Stimulated activated memory B cell treated with anti-CD40 and anti-IgM and Interleukin-4, amounts not matched to agents 10 μg/mL and 1 μg/mL and 100 μg/mL, for 72 hours (primary cell): ENCODE measurements at regions not wholly inside any gene's neighbourhood (a gene's known extent, or its start where the extent isn't known, plus 50 kb on each side); places are given as distances from the start of the nearest gene placed in this dataset.

Experiments
- ATAC-seq: fragments of 150-1000 bp; cut with Tn5 transposase; 2 replicates; pipeline ENCODE4 v1.10.0; 2021
- H3K27ac Mint-ChIP-seq: one replicate; pipeline ENCODE4 v1.8.0; 2022; ENCODE audit warnings: mild to moderate bottlenecking, mixed read lengths
- H3K27me3 Mint-ChIP-seq: one replicate; pipeline ENCODE4 v1.8.0; 2022; ENCODE audit warnings: mixed read lengths
- H3K36me3 Mint-ChIP-seq: one replicate; pipeline ENCODE4 v1.8.0; 2022; ENCODE audit warnings: mixed read lengths
- H3K4me1 Mint-ChIP-seq: one replicate; pipeline ENCODE4 v1.8.0; 2022; ENCODE audit warnings: mixed read lengths
- H3K4me3 Mint-ChIP-seq: one replicate; pipeline ENCODE4 v1.8.0; 2022; ENCODE audit warnings: mild to moderate bottlenecking, moderate library complexity, mixed read lengths
- H3K9me3 Mint-ChIP-seq: one replicate; pipeline ENCODE4 v1.8.0; 2022; ENCODE audit warnings: mixed read lengths

GRCh38 chr4:13947921-13948320, 320.4 kb upstream of the BOD1L1 start:
- peak; percentile 77 for ATAC-seq
- Mint-ChIP-seq H3K27me3 (no peaks in the 10 kb centered on the region), H3K4me1 (peaks cover 13% of the 10 kb centered on the region), H3K9me3 (no peaks in the 10 kb centered on the region), H3K27ac (peak overlapping the region; percentile 14), H3K36me3 (no peaks in the 10 kb centered on the region), H3K4me3 (no peak overlapping the region)

GRCh38 chr4:13950491-13950890, 323.0 kb upstream of the BOD1L1 start:
- Mint-ChIP-seq H3K9me3 (no peaks in the 10 kb centered on the region), H3K27ac (no peak overlapping the region), H3K4me1 (peaks cover 13% of the 10 kb centered on the region), H3K4me3 (no peak overlapping the region), H3K27me3 (no peaks in the 10 kb centered on the region), H3K36me3 (no peaks in the 10 kb centered on the region)
- no peak for ATAC-seq

GRCh38 chr4:13953083-13953482, 325.6 kb upstream of the BOD1L1 start:
- H3K4me1 Mint-ChIP-seq: peaks cover 17% of the 10 kb centered on the region
- ATAC-seq: no peak
- H3K9me3 Mint-ChIP-seq: no peaks in the 10 kb centered on the region
- H3K36me3 Mint-ChIP-seq: no peaks in the 10 kb centered on the region
- H3K27me3 Mint-ChIP-seq: no peaks in the 10 kb centered on the region
- no peak overlapping the region for H3K4me3 Mint-ChIP-seq
- no peak overlapping the region for H3K27ac Mint-ChIP-seq

- Mint-ChIP-seq H3K36me3 (no peaks in the 10 kb centered on the region), H3K9me3 (no peaks in the 10 kb centered on the region), H3K27me3 (no peaks in the 10 kb centered on the region), H3K27ac (no peak overlapping the region), H3K4me3 (no peak overlapping the region), H3K4me1 (peaks cover 23% of the 10 kb centered on the region)
- no peak for ATAC-seq
Observed at GRCh38 chr4:13955551-13955950, 328.0 kb upstream of the BOD1L1 start.

GRCh38 chr4:13956947-13957346, 329.4 kb upstream of the BOD1L1 start:
- Mint-ChIP-seq H3K4me1 (peaks cover 23% of the 10 kb centered on the region), H3K27me3 (no peaks in the 10 kb centered on the region), H3K27ac (no peak overlapping the region), H3K9me3 (no peaks in the 10 kb centered on the region), H3K36me3 (no peaks in the 10 kb centered on the region), H3K4me3 (no peak overlapping the region)
- ATAC-seq: no peak

- H3K9me3 Mint-ChIP-seq: no peaks in the 10 kb centered on the region
- H3K4me3 Mint-ChIP-seq: no peak overlapping the region
- no peaks in the 10 kb centered on the region for H3K27me3 Mint-ChIP-seq
- H3K27ac Mint-ChIP-seq: peak overlapping the region; percentile 10
- H3K4me1 Mint-ChIP-seq: peaks cover 23% of the 10 kb centered on the region
- H3K36me3 Mint-ChIP-seq: no peaks in the 10 kb centered on the region
- ATAC-seq: peak; percentile 21
Observed at GRCh38 chr4:13957871-13958270, 330.3 kb upstream of the BOD1L1 start.

GRCh38 chr4:13963601-13964000, 336.1 kb upstream of the BOD1L1 start:
- no peak for ATAC-seq
- Mint-ChIP-seq H3K4me1 (peaks cover 8% of the 10 kb centered on the region), H3K36me3 (no peaks in the 10 kb centered on the region), H3K9me3 (no peaks in the 10 kb centered on the region), H3K27ac (no peak overlapping the region), H3K4me3 (no peak overlapping the region), H3K27me3 (no peaks in the 10 kb centered on the region)

GRCh38 chr4:13966231-13967195, 339.0 kb upstream of the BOD1L1 start:
- Mint-ChIP-seq H3K4me3 (no peak overlapping the region), H3K27ac (no peak overlapping the region), H3K9me3 (no peaks in the 10 kb centered on the region), H3K27me3 (no peaks in the 10 kb centered on the region), H3K4me1 (no peaks in the 10 kb centered on the region), H3K36me3 (no peaks in the 10 kb centered on the region)
- ATAC-seq: no peak

GRCh38 chr4:13968723-13969122, 341.2 kb upstream of the BOD1L1 start:
- no peak for ATAC-seq
- Mint-ChIP-seq H3K4me1 (no peaks in the 10 kb centered on the region), H3K4me3 (no peak overlapping the region), H3K27me3 (no peaks in the 10 kb centered on the region), H3K36me3 (no peaks in the 10 kb centered on the region), H3K9me3 (no peaks in the 10 kb centered on the region), H3K27ac (no peak overlapping the region)

- ATAC-seq: no peak
- Mint-ChIP-seq H3K27me3 (no peaks in the 10 kb centered on the region), H3K9me3 (no peaks in the 10 kb centered on the region), H3K36me3 (no peaks in the 10 kb centered on the region), H3K4me3 (no peak overlapping the region), H3K27ac (no peak overlapping the region), H3K4me1 (no peaks in the 10 kb centered on the region)
Observed at GRCh38 chr4:13970349-13970748, 342.8 kb upstream of the BOD1L1 start.

GRCh38 chr4:13977746-13978145, 350.2 kb upstream of the BOD1L1 start:
- no peak overlapping the region for H3K27ac Mint-ChIP-seq
- no peaks in the 10 kb centered on the region for H3K27me3 Mint-ChIP-seq
- H3K4me3 Mint-ChIP-seq: no peak overlapping the region
- ATAC-seq: no peak
- H3K9me3 Mint-ChIP-seq: peaks cover 3% of the 10 kb centered on the region
- H3K4me1 Mint-ChIP-seq: peaks cover 11% of the 10 kb centered on the region
- H3K36me3 Mint-ChIP-seq: no peaks in the 10 kb centered on the region

- Mint-ChIP-seq H3K27me3 (no peaks in the 10 kb centered on the region), H3K36me3 (no peaks in the 10 kb centered on the region), H3K9me3 (peaks cover 6% of the 10 kb centered on the region), H3K4me1 (peaks cover 12% of the 10 kb centered on the region), H3K27ac (no peak overlapping the region), H3K4me3 (no peak overlapping the region)
- no peak for ATAC-seq
Observed at GRCh38 chr4:13980317-13981310, 353.1 kb upstream of the BOD1L1 start.

- ATAC-seq: no peak
- Mint-ChIP-seq H3K4me3 (no peak overlapping the region), H3K27ac (no peak overlapping the region), H3K4me1 (peaks cover 12% of the 10 kb centered on the region), H3K27me3 (no peaks in the 10 kb centered on the region), H3K36me3 (no peaks in the 10 kb centered on the region), H3K9me3 (peaks cover 6% of the 10 kb centered on the region)
Observed at GRCh38 chr4:13981499-13981898, 354.0 kb upstream of the BOD1L1 start.

- Mint-ChIP-seq H3K36me3 (no peaks in the 10 kb centered on the region), H3K9me3 (peaks cover 6% of the 10 kb centered on the region), H3K4me1 (peaks cover 12% of the 10 kb centered on the region), H3K4me3 (no peak overlapping the region), H3K27me3 (no peaks in the 10 kb centered on the region), H3K27ac (no peak overlapping the region)
- no peak for ATAC-seq
Observed at GRCh38 chr4:13982010-13982409, 354.5 kb upstream of the BOD1L1 start.

- Mint-ChIP-seq H3K9me3 (peaks cover 6% of the 10 kb centered on the region), H3K36me3 (no peaks in the 10 kb centered on the region), H3K27ac (no peak overlapping the region), H3K4me3 (no peak overlapping the region), H3K4me1 (peaks cover 12% of the 10 kb centered on the region), H3K27me3 (no peaks in the 10 kb centered on the region)
- no peak for ATAC-seq
Observed at GRCh38 chr4:13983189-13983790, 355.8 kb upstream of the BOD1L1 start.
